Lung (tissue), 11 donors: ENCODE measurements at regions not wholly inside any gene's neighbourhood (a gene's known extent, or its start where the extent isn't known, plus 50 kb on each side); places are given as distances from the start of the nearest gene placed in this dataset.
A peak's percentile ranks its signal among the peaks of the same experiment; 100 is the strongest.

Experiments
- ATAC-seq: fragments of 200-7000 bp; cut with Tn5 transposase; one replicate; pipeline ENCODE4 v1.9.1; 2020; ENCODE audit warnings: moderate number of reproducible peaks; ENCODE audit not compliant: insufficient read depth, low FRiP score
- DNase-seq, 3 donors: peaks; one replicate each; pipeline ENCODE4 v3.0.0-alpha.2; 2013 to 2017
- H3K27ac ChIP-seq, 2 donors: one replicate each; pipeline ENCODE4 v1.5.1; 2013; ENCODE audit warnings: mild to moderate bottlenecking in 2 of 2, moderate library complexity in 2 of 2, control low read depth in 1 of 2, inconsistent platforms in 1 of 2, low read depth in 1 of 2, low read length in 1 of 2
- H3K27me3 ChIP-seq, 3 donors: one replicate each; pipeline ENCODE4 v1.5.1; 2013; ENCODE audit warnings: low read length in 2 of 3; ENCODE audit not compliant: control insufficient read depth in 3 of 3, insufficient read depth in 3 of 3
- H3K36me3 ChIP-seq, 4 donors: one replicate each; pipeline ENCODE4 v1.5.1; 2013; ENCODE audit warnings: low read length in 4 of 4, mild to moderate bottlenecking in 1 of 4, moderate library complexity in 1 of 4; ENCODE audit not compliant: control insufficient read depth in 4 of 4, insufficient read depth in 4 of 4
- H3K4me1 ChIP-seq, 5 donors: one replicate each; pipeline ENCODE4 v1.5.1; 2013; ENCODE audit warnings: low read length in 5 of 5, mild to moderate bottlenecking in 2 of 5, moderate library complexity in 1 of 5; ENCODE audit not compliant: control insufficient read depth in 5 of 5, insufficient read depth in 5 of 5
- H3K4me3 ChIP-seq: one replicate; pipeline ENCODE4 v1.5.1; 2013; ENCODE audit warnings: mild to moderate bottlenecking, control low read depth, moderate library complexity
- H3K9ac ChIP-seq, 2 donors: one replicate each; pipeline ENCODE4 v1.5.1; 2013; ENCODE audit warnings: low read length in 2 of 2, control low read depth in 1 of 2; ENCODE audit not compliant: insufficient read depth in 1 of 2
- H3K9me3 ChIP-seq, 4 donors: one replicate each; pipeline ENCODE4 v1.5.1; 2013; ENCODE audit warnings: low read length in 3 of 4, mild to moderate bottlenecking in 1 of 4, moderate library complexity in 1 of 4; ENCODE audit not compliant: control insufficient read depth in 4 of 4, insufficient read depth in 3 of 4
- CTCF ChIP-seq: IDR thresholded peaks from 2 replicates; pipeline ENCODE4 v1.5.1; 2012; ENCODE audit warnings: mild to moderate bottlenecking; ENCODE audit errors: control extremely low read depth, extremely low read depth
- WGBS, 2 donors: extraction: QIAGEN DNeasy Blood & Tissue Kit; methylation state at CpG; one replicate each; pipeline ENCODE4 v1.1.7; 2013; 5-methylcytosine and 5-hydroxymethylcytosine counted together
- donor health status: control.
- donor health status: control.
- donor health status: Bipolar disorder and iron deficiency.
- donor health status: healthy.
- donor health status: DM: yes; HTN: yes; CAD: no.

- 77 to 78% methylated on average over 10 of the region's 10 CpGs for WGBS, 2 donors
- Histone ChIP-seq H3K27ac (no peak overlapping the region), H3K4me3 (no peak overlapping the region), H3K4me1 (peaks cover 0 to 16% (median 7%) of the 10 kb centered on the region in 5 donors), H3K9me3 (peaks cover 0 to 8% (median 0%) of the 10 kb centered on the region in 4 donors), H3K27me3 (no peaks in the 10 kb centered on the region), H3K36me3 (no peaks in the 10 kb centered on the region), H3K9ac (no peak overlapping the region)
- DNase-seq (peak; percentile 79 to 91 (median 87)), ATAC-seq (no peak)
- no peak for TF ChIP-seq CTCF
Measured at GRCh38 chr17:13729466-13730134, 127.9 kb upstream of the HS3ST3A1 start.

GRCh38 chr17:13734880-13735279, 133.2 kb upstream of the HS3ST3A1 start:
- no peak for TF ChIP-seq CTCF
- H3K27me3 ChIP-seq, result no peaks in the 10 kb centered on the region
- no peak overlapping the region for H3K9ac ChIP-seq
- H3K36me3 ChIP-seq, result no peaks in the 10 kb centered on the region
- no peak overlapping the region for H3K27ac ChIP-seq
- H3K4me3 ChIP-seq, result no peak overlapping the region
- no peak for DNase-seq
- ATAC-seq, result no peak
- peaks cover 0 to 3% (median 0%) of the 10 kb centered on the region in 5 donors for H3K4me1 ChIP-seq
- peaks cover 0 to 8% (median 0%) of the 10 kb centered on the region in 4 donors for H3K9me3 ChIP-seq
- WGBS, 2 donors, result 40 to 55% methylated on average over 1 of the region's 1 CpG

- H3K4me3 ChIP-seq, result no peak overlapping the region
- no peak for TF ChIP-seq CTCF
- ATAC-seq (no peak), DNase-seq (peak in 1 of 3 donors; percentile 20)
- WGBS, 2 donors, result 52 to 58% methylated on average over 2 of the region's 2 CpGs
- peaks cover 0 to 8% (median 0%) of the 10 kb centered on the region in 4 donors for H3K9me3 ChIP-seq
- H3K27ac ChIP-seq, result no peak overlapping the region
- no peaks in the 10 kb centered on the region for H3K4me1 ChIP-seq
- no peak overlapping the region for H3K9ac ChIP-seq
- H3K36me3 ChIP-seq, result no peaks in the 10 kb centered on the region
- no peaks in the 10 kb centered on the region for H3K27me3 ChIP-seq
Measured at GRCh38 chr17:13735444-13735843, 133.7 kb upstream of the HS3ST3A1 start.

- no peaks in the 10 kb centered on the region for H3K4me1 ChIP-seq
Measured at GRCh38 chr17:13735861-13736260, 134.1 kb upstream of the HS3ST3A1 start.

More at GRCh38 chr17:13735861-13736260, 134.1 kb upstream of the HS3ST3A1 start:
- DNase-seq, result no peak
- H3K27ac ChIP-seq, result no peak overlapping the region
- H3K9ac ChIP-seq, result no peak overlapping the region
- peaks cover 0 to 7% (median 0%) of the 10 kb centered on the region in 4 donors for H3K9me3 ChIP-seq
- TF ChIP-seq CTCF, result no peak
- WGBS, 2 donors, result 78 to 84% methylated on average over 2 of the region's 2 CpGs
- H3K27me3 ChIP-seq, result no peaks in the 10 kb centered on the region
- no peak for ATAC-seq
- no peaks in the 10 kb centered on the region for H3K36me3 ChIP-seq
- H3K4me3 ChIP-seq, result no peak overlapping the region
